ENCODE measurements at regions not wholly inside any gene's neighbourhood (a gene's known extent, or its start where the extent isn't known, plus 50 kb on each side); places are given as distances from the start of the nearest gene placed in this dataset.

GRCh38 chr4:74653331-74654229 lies 140.7 kb downstream of the BTC start:
- Histone ChIP-seq H3K4me3 (ENCODE audit: low read depth in 1 of 2, low read length in 2 of 2) (no peak overlapping the region), H3K27me3 (ENCODE audit: control insufficient read depth in 1 of 2, insufficient read depth in 2 of 2, low read length in 2 of 2) (no peaks in the 10 kb centered on the region), H3K9ac (ENCODE audit: low read length) (no peak overlapping the region), H3K4me1 (ENCODE audit: insufficient read depth, low read length) (no peaks in the 10 kb centered on the region), H3K9me3 (ENCODE audit: low read length) (no peaks in the 10 kb centered on the region), H3K36me3 (ENCODE audit: insufficient read depth, low read length) (no peaks in the 10 kb centered on the region), H3K27ac (ENCODE audit: low read depth, low read length) (no peak overlapping the region)

GRCh38 chr4:74654230-74654681 lies 140.1 kb downstream of the BTC start:
- Histone ChIP-seq H3K4me1 (ENCODE audit: insufficient read depth, low read length) (no peaks in the 10 kb centered on the region), H3K27me3 (ENCODE audit: control insufficient read depth in 1 of 2, insufficient read depth in 2 of 2, low read length in 2 of 2) (no peaks in the 10 kb centered on the region), H3K4me3 (ENCODE audit: low read depth in 1 of 2, low read length in 2 of 2) (no peak overlapping the region), H3K9ac (ENCODE audit: low read length) (no peak overlapping the region), H3K27ac (ENCODE audit: low read depth, low read length) (no peak overlapping the region), H3K36me3 (ENCODE audit: insufficient read depth, low read length) (no peaks in the 10 kb centered on the region), H3K9me3 (ENCODE audit: low read length) (no peaks in the 10 kb centered on the region)

GRCh38 chr4:74656596-74656995 lies 137.7 kb downstream of the BTC start:
- Histone ChIP-seq H3K4me1 (ENCODE audit: insufficient read depth, low read length) (no peaks in the 10 kb centered on the region), H3K9me3 (ENCODE audit: low read length) (no peaks in the 10 kb centered on the region), H3K27ac (ENCODE audit: low read depth, low read length) (no peak overlapping the region), H3K36me3 (ENCODE audit: insufficient read depth, low read length) (no peaks in the 10 kb centered on the region), H3K4me3 (ENCODE audit: low read depth in 1 of 2, low read length in 2 of 2) (no peak overlapping the region), H3K9ac (ENCODE audit: low read length) (no peak overlapping the region), H3K27me3 (ENCODE audit: control insufficient read depth in 1 of 2, insufficient read depth in 2 of 2, low read length in 2 of 2) (no peaks in the 10 kb centered on the region)

- no peak overlapping the region for H3K27ac ChIP-seq (ENCODE audit: low read depth, low read length)
- H3K36me3 ChIP-seq (ENCODE audit: insufficient read depth, low read length), result no peaks in the 10 kb centered on the region
- no peaks in the 10 kb centered on the region for H3K4me1 ChIP-seq (ENCODE audit: insufficient read depth, low read length)
- H3K9me3 ChIP-seq (ENCODE audit: low read length), result no peaks in the 10 kb centered on the region
- no peak overlapping the region for H3K9ac ChIP-seq (ENCODE audit: low read length)
- no peak overlapping the region for H3K4me3 ChIP-seq (ENCODE audit: low read depth in 1 of 2, low read length in 2 of 2)
- H3K27me3 ChIP-seq (ENCODE audit: control insufficient read depth in 1 of 2, insufficient read depth in 2 of 2, low read length in 2 of 2), result no peaks in the 10 kb centered on the region
These were observed 136.2 kb downstream of the BTC start for GRCh38 chr4:74658116-74658515.

- H3K4me1 ChIP-seq (ENCODE audit: insufficient read depth, low read length), result no peaks in the 10 kb centered on the region
These were observed 134.5 kb downstream of the BTC start for GRCh38 chr4:74659576-74660411.

DNA sequence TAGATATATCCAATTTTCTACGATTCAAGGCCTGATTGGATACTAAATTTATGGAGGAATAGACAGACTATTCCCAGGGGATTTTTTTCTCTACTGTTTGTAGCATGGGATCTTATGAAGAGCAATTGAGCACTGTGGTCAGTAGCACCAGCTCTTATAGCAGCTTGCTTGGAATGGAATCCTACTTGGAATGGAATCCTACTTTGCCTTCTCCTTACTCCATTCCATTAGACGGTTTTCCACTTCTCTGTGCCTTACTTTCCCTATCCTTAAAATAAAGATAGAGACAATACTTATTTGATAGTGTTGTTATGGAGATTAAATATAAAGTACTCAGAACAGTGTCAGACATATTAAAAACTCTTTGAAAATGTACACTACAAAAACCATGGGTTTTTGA lies 133.5 kb downstream of the BTC start:
- no peaks in the 10 kb centered on the region for H3K4me1 ChIP-seq (ENCODE audit: insufficient read depth, low read length)
- no peak overlapping the region for H3K27ac ChIP-seq (ENCODE audit: low read depth, low read length)
- H3K36me3 ChIP-seq (ENCODE audit: insufficient read depth, low read length), result no peaks in the 10 kb centered on the region
- H3K9ac ChIP-seq (ENCODE audit: low read length), result no peak overlapping the region
- H3K4me3 ChIP-seq (ENCODE audit: low read depth in 1 of 2, low read length in 2 of 2), result no peak overlapping the region
- H3K9me3 ChIP-seq (ENCODE audit: low read length), result no peaks in the 10 kb centered on the region
- H3K27me3 ChIP-seq (ENCODE audit: control insufficient read depth in 1 of 2, insufficient read depth in 2 of 2, low read length in 2 of 2), result no peaks in the 10 kb centered on the region

More at GRCh38 chr4:74659576-74660411, 134.5 kb downstream of the BTC start:
- no peaks in the 10 kb centered on the region for H3K9me3 ChIP-seq (ENCODE audit: low read length)
- no peaks in the 10 kb centered on the region for H3K27me3 ChIP-seq (ENCODE audit: control insufficient read depth in 1 of 2, insufficient read depth in 2 of 2, low read length in 2 of 2)
- no peak overlapping the region for H3K9ac ChIP-seq (ENCODE audit: low read length)
- H3K27ac ChIP-seq (ENCODE audit: low read depth, low read length), result no peak overlapping the region
- no peak overlapping the region for H3K4me3 ChIP-seq (ENCODE audit: low read depth in 1 of 2, low read length in 2 of 2)
- H3K36me3 ChIP-seq (ENCODE audit: insufficient read depth, low read length), result no peaks in the 10 kb centered on the region

GRCh38 chr4:74661427-74662201 lies 132.7 kb downstream of the BTC start:
- H3K27me3 ChIP-seq (ENCODE audit: control insufficient read depth in 1 of 2, insufficient read depth in 2 of 2, low read length in 2 of 2), result no peaks in the 10 kb centered on the region
- H3K9ac ChIP-seq (ENCODE audit: low read length), result no peak overlapping the region
- H3K4me3 ChIP-seq (ENCODE audit: low read depth in 1 of 2, low read length in 2 of 2), result no peak overlapping the region
- H3K9me3 ChIP-seq (ENCODE audit: low read length), result no peaks in the 10 kb centered on the region
- no peak overlapping the region for H3K27ac ChIP-seq (ENCODE audit: low read depth, low read length)
- no peaks in the 10 kb centered on the region for H3K4me1 ChIP-seq (ENCODE audit: insufficient read depth, low read length)
- H3K36me3 ChIP-seq (ENCODE audit: insufficient read depth, low read length), result no peaks in the 10 kb centered on the region

GRCh38 chr4:74663631-74664030 lies 130.7 kb downstream of the BTC start:
- Histone ChIP-seq H3K9me3 (ENCODE audit: low read length) (no peaks in the 10 kb centered on the region), H3K9ac (ENCODE audit: low read length) (no peak overlapping the region), H3K4me1 (ENCODE audit: insufficient read depth, low read length) (no peaks in the 10 kb centered on the region), H3K4me3 (ENCODE audit: low read depth in 1 of 2, low read length in 2 of 2) (no peak overlapping the region), H3K27me3 (ENCODE audit: control insufficient read depth in 1 of 2, insufficient read depth in 2 of 2, low read length in 2 of 2) (no peaks in the 10 kb centered on the region), H3K27ac (ENCODE audit: low read depth, low read length) (no peak overlapping the region), H3K36me3 (ENCODE audit: insufficient read depth, low read length) (no peaks in the 10 kb centered on the region)

DNA sequence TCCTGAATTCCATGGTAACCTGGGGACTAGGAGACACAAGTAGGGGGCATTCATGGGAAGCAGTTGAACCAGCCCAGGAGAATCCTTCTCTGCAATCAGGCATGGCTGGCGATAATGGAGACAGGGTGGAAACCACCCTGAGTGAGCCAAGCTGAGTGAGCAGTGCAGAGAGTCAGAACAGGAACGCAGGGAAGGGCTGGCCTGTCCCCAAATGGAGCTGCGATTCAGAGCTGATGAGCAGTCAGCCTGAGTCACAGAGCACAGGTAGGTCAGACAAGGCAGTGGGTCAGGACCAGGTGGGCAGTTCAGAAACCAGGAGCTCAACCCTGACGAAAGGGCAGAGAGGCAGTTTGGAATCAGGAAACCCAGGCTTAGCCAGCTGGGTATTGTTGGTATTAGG lies 129.0 kb downstream of the BTC start:
- no peaks in the 10 kb centered on the region for H3K27me3 ChIP-seq (ENCODE audit: control insufficient read depth in 1 of 2, insufficient read depth in 2 of 2, low read length in 2 of 2)
- no peaks in the 10 kb centered on the region for H3K36me3 ChIP-seq (ENCODE audit: insufficient read depth, low read length)
- no peaks in the 10 kb centered on the region for H3K9me3 ChIP-seq (ENCODE audit: low read length)
- no peak overlapping the region for H3K4me3 ChIP-seq (ENCODE audit: low read depth in 1 of 2, low read length in 2 of 2)
- no peaks in the 10 kb centered on the region for H3K4me1 ChIP-seq (ENCODE audit: insufficient read depth, low read length)
- no peak overlapping the region for H3K27ac ChIP-seq (ENCODE audit: low read depth, low read length)
- H3K9ac ChIP-seq (ENCODE audit: low read length), result no peak overlapping the region

DNA sequence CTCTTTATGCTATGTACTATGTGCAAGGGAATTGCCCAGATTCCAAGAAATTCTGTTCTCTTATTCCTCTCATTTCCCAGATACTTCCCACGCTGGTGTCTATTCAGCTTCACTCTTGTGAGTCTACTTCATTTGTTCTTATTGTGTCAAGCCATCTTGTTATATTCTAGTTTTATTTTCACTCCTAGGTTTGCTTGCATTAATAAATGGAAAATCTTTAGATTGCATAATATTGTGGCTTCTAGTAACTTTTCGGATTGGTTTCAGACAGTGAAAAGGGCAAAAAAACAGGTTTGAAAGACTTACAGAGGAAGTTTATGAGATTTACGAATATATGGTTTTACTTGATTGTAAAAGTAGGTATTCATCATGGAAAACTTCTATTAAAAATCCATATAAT lies 128.4 kb downstream of the BTC start:
- Histone ChIP-seq H3K27me3 (ENCODE audit: control insufficient read depth in 1 of 2, insufficient read depth in 2 of 2, low read length in 2 of 2) (no peaks in the 10 kb centered on the region), H3K4me3 (ENCODE audit: low read depth in 1 of 2, low read length in 2 of 2) (no peak overlapping the region), H3K36me3 (ENCODE audit: insufficient read depth, low read length) (no peaks in the 10 kb centered on the region), H3K27ac (ENCODE audit: low read depth, low read length) (no peak overlapping the region), H3K9ac (ENCODE audit: low read length) (no peak overlapping the region), H3K9me3 (ENCODE audit: low read length) (no peaks in the 10 kb centered on the region), H3K4me1 (ENCODE audit: insufficient read depth, low read length) (no peaks in the 10 kb centered on the region)

GRCh38 chr4:74667438-74667837 lies 126.9 kb downstream of the BTC start:
- Histone ChIP-seq H3K27me3 (ENCODE audit: control insufficient read depth in 1 of 2, insufficient read depth in 2 of 2, low read length in 2 of 2) (no peaks in the 10 kb centered on the region), H3K9me3 (ENCODE audit: low read length) (no peaks in the 10 kb centered on the region), H3K36me3 (ENCODE audit: insufficient read depth, low read length) (no peaks in the 10 kb centered on the region), H3K4me3 (ENCODE audit: low read depth in 1 of 2, low read length in 2 of 2) (no peak overlapping the region), H3K9ac (ENCODE audit: low read length) (no peak overlapping the region), H3K27ac (ENCODE audit: low read depth, low read length) (no peak overlapping the region), H3K4me1 (ENCODE audit: insufficient read depth, low read length) (no peaks in the 10 kb centered on the region)

Data from muscle layer of colon (tissue), 2 donors.